LNCaP clone FGC (cell line): ENCODE measurements at regions not wholly inside any gene's neighbourhood (a gene's known extent, or its start where the extent isn't known, plus 50 kb on each side); places are given as distances from the start of the nearest gene placed in this dataset.

ENCODE experiments used
- DNase-seq: peaks from one replicate; pipeline ENCODE4 v3.0.0-alpha.2; 2011; ENCODE audit warnings: low read depth
- H3K4me3 ChIP-seq: 2 replicates; pipeline ENCODE4 v1.5.1; 2011; ENCODE audit warnings: mild to moderate bottlenecking, low read depth, low read length, control low read depth
- TF ChIP-seq, protein P1 (sequence below): IDR thresholded peaks from 2 replicates; pipeline ENCODE4 v1.5.1; 2012; ENCODE audit warnings: mild to moderate bottlenecking; ENCODE audit not compliant: control insufficient read depth, insufficient read depth; ENCODE audit errors: extremely low read depth

DNA sequence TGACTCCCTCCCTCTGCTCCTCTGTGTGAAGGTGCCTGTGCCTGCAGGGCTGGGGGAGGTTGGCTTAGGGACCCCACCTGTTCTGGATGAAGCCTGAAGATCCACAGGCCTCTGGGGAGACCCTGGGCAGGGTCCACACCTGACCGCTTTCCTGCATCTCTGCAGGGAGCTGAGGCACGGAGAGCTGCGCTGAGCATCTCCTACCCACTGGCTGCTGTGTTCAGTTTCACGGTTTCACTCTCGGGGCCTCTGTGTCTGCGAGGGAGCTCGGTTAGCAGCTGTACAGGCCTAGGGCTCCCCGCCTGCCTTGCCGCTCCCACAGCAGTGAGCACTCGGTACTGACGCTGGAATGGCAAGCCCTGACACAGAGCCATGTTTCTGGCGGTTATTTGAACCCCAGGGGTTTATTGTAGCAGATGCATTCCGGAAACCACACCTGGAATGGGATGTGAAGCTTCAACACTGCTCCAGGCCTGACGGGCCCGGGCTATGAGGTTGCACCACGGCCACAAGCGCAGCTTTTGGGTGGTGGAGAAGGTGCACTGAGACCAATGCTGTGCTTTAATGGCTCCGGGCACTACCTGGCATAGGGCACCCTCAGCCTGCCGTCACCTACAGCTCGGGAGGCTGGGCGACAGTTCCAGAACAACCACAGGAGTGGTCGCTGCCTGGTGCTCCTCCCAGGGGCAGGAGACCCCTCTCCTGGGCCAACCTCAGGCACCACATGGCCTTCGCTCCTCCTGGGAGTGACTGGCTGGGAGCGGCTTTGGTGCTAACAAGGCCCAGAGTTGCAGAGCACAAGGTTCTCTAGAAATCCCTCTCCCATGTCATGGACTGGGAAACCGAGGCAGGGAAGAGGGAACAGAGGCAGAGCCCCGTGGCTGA is 257.9 kb downstream of the NDUFA10 start:
- TF ChIP-seq, protein P1, sequence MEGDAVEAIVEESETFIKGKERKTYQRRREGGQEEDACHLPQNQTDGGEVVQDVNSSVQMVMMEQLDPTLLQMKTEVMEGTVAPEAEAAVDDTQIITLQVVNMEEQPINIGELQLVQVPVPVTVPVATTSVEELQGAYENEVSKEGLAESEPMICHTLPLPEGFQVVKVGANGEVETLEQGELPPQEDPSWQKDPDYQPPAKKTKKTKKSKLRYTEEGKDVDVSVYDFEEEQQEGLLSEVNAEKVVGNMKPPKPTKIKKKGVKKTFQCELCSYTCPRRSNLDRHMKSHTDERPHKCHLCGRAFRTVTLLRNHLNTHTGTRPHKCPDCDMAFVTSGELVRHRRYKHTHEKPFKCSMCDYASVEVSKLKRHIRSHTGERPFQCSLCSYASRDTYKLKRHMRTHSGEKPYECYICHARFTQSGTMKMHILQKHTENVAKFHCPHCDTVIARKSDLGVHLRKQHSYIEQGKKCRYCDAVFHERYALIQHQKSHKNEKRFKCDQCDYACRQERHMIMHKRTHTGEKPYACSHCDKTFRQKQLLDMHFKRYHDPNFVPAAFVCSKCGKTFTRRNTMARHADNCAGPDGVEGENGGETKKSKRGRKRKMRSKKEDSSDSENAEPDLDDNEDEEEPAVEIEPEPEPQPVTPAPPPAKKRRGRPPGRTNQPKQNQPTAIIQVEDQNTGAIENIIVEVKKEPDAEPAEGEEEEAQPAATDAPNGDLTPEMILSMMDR = no peak
- no peak for DNase-seq
- no peak overlapping the region for H3K4me3 ChIP-seq

DNA sequence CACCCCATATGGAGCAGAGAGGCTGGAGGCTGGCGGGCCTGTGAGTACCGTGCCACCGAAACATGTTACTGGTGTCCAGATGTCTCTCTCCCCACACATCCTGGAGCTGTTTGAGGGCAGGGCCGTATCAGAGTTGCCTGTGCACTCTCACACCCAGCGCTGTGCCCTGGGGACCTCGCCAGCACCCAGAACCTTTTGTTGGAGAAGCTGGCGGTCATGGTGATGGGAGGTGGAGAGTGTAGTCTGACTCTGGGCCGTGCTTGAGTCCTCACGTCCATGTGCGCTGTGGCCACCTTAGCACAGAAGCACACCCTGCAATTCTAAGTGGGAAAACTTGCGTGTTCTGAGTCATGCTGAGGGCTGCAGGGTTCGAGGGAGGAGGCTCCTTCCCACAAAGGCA is 259.2 kb downstream of the NDUFA10 start:
- DNase-seq = no peak
- TF ChIP-seq, protein P1 = no peak
- H3K4me3 ChIP-seq = no peak overlapping the region

DNA sequence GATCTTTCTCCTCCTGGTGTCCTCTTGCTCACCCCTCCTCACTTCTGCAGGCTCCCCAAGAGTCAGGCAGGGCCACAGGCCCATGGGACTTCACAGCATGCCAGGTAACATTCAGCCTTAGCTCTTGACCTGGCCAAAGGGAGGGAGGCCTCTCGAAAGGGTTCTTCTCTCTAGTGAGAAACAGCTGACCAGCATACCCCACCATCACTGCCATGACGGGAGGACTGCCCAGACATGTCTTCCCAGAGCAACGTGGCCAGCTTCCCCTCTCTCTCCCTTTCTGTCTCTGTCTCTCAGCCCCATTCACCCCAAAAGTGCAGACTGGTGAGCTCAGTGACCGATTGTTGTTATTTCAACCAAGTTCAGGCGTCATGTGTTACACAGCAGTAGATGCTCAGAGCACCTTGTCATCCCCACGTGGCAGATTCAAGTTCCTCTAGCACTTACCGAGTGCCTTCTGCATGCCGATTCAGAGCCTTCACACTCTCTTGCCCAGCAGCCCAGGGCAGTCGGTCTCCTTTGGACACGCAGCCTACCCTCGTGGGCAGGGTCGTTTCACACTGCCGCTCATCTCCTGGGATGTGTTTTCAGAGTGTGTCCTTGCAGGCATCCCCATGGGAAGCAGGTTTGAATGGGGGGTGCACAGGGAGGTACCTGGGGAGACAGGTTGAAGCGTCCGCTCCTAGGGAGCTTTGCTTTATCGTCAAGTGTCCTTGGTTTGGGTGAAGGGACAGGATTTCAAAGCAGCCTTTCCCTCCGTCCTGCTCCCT is 259.9 kb downstream of the NDUFA10 start:
- DNase-seq = no peak
- H3K4me3 ChIP-seq = no peak overlapping the region
- TF ChIP-seq, protein P1 = no peak

DNA sequence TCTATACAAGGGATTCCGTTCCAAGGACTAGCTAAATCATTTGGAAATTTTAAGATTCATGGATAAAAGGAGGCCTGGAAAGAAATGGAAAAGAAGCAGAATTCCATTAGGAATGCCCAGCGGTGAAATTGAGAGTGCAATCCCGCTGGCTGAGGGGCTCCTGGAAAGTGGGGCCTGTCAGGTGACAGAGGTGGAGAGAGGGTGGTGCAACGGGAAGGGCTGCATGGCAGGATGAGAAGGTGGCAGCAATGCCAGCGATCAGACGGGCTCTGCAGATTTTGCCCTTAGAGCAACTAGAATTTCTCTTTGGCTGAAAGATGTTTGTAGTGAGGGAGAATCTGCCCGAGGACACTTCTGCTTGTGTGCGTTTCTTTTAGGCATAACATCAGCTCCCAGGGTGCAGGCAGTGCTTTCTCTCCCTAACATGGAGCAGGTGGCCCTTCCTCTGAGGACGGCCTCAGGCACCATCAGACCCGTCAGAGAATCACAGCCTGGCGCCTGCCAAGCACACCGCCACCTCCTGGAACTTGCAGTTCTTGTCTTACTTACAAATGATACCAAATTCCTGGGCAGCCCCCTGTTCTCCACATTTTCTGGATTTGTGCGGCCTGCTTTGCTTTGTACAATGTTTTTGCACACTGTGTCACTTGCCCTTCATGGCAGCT is 261.6 kb downstream of the NDUFA10 start:
- no peak for DNase-seq
- TF ChIP-seq, protein P1 = peak; percentile 29; the same call in 1 of the 2 replicates
- H3K4me3 ChIP-seq = no peak overlapping the region

DNA sequence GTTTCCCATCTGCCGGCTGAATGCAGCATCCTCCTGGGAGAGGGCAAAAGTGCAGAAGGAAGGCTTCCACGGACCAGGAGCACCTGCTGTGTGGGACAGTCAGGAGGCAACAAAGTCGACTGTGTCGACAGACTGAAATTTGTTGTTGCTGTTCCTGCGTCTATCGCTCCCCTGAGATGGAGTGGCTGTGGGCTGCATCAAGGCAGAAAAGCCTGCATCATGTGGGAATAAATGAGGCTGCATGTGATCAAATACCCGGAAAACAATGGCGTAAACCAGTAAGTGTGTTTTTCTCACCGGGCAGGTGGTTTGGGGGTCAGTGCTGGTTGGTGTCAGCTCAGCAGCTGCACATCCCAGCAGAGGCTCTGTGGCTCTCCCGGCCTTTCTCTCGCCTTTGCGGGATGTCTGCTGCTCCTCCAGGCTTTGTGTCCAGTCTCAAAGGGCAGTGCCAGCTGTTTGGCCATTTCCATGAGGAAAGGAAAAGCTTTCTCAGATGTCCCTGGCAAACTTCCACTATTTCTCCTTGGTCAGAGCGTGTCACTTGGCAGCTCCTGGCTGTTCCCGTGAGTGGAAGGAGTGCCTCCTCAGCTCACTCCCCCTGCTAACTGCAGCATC is 262.4 kb downstream of the NDUFA10 start:
- TF ChIP-seq, protein P1 = no peak

DNA sequence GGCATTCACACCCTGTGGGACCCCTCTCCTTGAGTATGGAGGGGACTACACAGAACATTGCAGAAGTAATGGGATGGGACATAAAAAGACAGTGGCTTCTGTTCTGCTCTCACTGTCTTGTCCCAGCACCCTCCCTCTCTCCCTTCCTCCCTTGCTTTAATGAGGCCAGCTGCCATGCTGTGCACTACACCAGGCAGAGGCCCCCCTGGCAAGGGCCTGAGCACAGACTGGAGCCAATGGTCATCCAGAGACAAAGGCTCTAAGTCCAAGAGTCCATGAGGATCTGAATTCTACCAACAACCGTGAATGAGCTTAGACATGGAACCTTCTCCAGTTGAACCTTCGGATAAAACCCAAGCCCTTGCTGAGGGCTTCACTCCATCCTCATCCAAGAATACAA is 263.0 kb downstream of the NDUFA10 start:
- TF ChIP-seq, protein P1 = no peak
- no peak overlapping the region for H3K4me3 ChIP-seq
- no peak for DNase-seq

More for the DNA sequence above, 262.4 kb downstream of the NDUFA10 start:
- DNase-seq = peak; percentile 28
- no peak overlapping the region for H3K4me3 ChIP-seq
